Left ventricle myocardium inferior (tissue), 1 donor: ENCODE measurements at regions not wholly inside any gene's neighbourhood (a gene's known extent, or its start where the extent isn't known, plus 50 kb on each side); places are given as distances from the start of the nearest gene placed in this dataset.
"Not testable (repeated sequence)": the region's sequence is repeated elsewhere in the genome, so short reads cannot be mapped to it uniquely, and the experiment has no call there.

Experiments
- DNase-seq: peaks from one replicate; pipeline ENCODE4 v3.0.0-alpha.2; 2020
- H3K27ac ChIP-seq: fragments of 200-600 bp; replicated peaks from 2 replicates; pipeline ENCODE4 v1.8.0; 2021
- H3K27me3 ChIP-seq: fragments of 200-600 bp; 2 replicates; pipeline ENCODE4 v1.8.0; 2021; ENCODE audit warnings: low read depth
- H3K36me3 ChIP-seq: fragments of 200-600 bp; 2 replicates; pipeline ENCODE4 v1.8.0; 2021
- H3K4me1 ChIP-seq: fragments of 200-600 bp; 2 replicates; pipeline ENCODE4 v1.8.0; 2021
- H3K4me3 ChIP-seq: fragments of 200-600 bp; 2 replicates; pipeline ENCODE4 v1.8.0; 2021; ENCODE audit warnings: mild to moderate bottlenecking, moderate library complexity
- H3K9me3 ChIP-seq: fragments of 200-600 bp; replicated peaks from 2 replicates; pipeline ENCODE4 v1.8.0; 2021
- intact Hi-C: fragments of 100-400 bp; cut with micrococcal nuclease; formaldehyde crosslinking; loops from one replicate; pipeline ENCODE4 v1.11.0; 2022
- TF ChIP-seq, protein P1 (sequence below): fragments of 200-600 bp; IDR thresholded peaks from 2 replicates; pipeline ENCODE4 v1.8.0; 2021; ENCODE audit warnings: antibody characterized with exemption, mild to moderate bottlenecking, borderline replicate concordance
- donor health status: DM: no; HTN: yes; CAD: no; lungs with severe emphysema.

DNA sequence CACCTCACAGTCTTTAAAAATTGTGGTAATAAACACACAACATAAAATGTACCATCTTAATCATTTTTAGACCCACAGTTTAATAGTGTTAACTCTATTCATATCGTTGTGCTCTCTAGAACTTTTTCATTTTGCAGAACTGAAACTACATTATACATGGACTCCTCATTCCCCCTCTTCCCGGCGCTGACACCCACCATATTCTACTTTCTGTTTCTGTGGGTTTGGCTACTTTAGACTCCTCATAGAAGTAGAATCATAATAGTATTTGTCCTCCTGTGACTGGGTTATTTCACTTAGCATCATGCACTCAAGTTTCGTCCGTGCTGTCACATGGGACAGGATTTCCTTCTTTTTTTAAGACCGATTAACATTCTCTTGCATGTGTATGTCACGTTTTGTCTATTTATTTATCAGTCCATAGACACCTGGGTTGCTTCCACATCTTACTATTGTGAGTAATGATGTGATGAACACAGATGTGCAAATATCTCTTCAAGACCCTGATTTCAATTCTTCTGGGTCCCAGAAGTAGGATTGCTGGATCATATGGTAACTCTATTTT is 62.9 kb upstream of the TMPRSS2 start:
- Histone ChIP-seq H3K9me3 (peaks cover 30% of the 10 kb centered on the region), H3K27ac (no peak overlapping the region), H3K36me3 (no peaks in the 10 kb centered on the region), H3K4me1 (no peaks in the 10 kb centered on the region), H3K4me3 (no peak overlapping the region), H3K27me3 (peaks cover 56% of the 10 kb centered on the region)
- TF ChIP-seq, protein P1, sequence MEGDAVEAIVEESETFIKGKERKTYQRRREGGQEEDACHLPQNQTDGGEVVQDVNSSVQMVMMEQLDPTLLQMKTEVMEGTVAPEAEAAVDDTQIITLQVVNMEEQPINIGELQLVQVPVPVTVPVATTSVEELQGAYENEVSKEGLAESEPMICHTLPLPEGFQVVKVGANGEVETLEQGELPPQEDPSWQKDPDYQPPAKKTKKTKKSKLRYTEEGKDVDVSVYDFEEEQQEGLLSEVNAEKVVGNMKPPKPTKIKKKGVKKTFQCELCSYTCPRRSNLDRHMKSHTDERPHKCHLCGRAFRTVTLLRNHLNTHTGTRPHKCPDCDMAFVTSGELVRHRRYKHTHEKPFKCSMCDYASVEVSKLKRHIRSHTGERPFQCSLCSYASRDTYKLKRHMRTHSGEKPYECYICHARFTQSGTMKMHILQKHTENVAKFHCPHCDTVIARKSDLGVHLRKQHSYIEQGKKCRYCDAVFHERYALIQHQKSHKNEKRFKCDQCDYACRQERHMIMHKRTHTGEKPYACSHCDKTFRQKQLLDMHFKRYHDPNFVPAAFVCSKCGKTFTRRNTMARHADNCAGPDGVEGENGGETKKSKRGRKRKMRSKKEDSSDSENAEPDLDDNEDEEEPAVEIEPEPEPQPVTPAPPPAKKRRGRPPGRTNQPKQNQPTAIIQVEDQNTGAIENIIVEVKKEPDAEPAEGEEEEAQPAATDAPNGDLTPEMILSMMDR, result no peak
- intact Hi-C loops, result no loop called here
- no peak for DNase-seq

DNA sequence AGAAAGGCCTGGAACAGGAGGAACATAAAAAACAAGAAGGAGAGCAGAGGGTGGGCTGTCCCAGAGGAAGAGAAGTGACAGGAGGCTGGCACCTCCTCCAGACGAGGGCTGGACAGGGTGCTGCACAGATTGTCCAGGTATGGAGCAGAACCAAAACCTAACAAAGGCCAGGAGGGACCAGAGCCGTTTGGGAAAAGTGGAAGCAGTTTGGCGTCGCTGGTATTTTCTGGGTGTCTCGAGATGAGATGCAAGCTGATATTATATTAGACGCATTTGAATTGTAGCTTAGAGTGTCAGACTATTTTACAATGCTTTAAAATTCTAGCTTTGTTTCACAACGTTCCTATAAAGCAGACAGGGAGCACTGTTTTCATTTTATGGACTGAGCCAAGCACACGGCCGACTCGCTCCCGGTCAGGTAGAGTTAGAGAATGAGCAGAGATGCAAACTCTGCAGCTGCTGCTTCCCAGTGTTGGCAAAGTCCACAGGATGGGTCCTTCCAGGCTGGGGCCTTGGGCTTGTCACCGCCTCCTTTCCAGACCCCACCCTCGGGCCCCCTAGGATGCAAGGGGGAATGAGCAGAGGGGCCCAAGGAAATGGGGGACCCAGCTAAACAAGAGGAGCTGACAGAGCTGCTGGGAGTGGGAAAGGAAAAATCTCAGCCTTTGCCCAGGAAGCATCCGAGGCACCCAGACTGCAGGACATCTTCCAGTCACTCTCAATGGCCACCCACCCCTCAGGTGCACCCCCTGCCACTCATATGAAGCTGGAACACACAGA is 60.8 kb upstream of the TMPRSS2 start:
- intact Hi-C loops, result no loop called here
- DNase-seq, result no peak
- H3K27me3 ChIP-seq, result peaks cover 49% of the 10 kb centered on the region
- no peak overlapping the region for H3K27ac ChIP-seq
- TF ChIP-seq, protein P1, result no peak
- H3K36me3 ChIP-seq, result no peaks in the 10 kb centered on the region
- H3K4me3 ChIP-seq, result no peak overlapping the region
- no peaks in the 10 kb centered on the region for H3K4me1 ChIP-seq
- peaks cover 18% of the 10 kb centered on the region for H3K9me3 ChIP-seq

DNA sequence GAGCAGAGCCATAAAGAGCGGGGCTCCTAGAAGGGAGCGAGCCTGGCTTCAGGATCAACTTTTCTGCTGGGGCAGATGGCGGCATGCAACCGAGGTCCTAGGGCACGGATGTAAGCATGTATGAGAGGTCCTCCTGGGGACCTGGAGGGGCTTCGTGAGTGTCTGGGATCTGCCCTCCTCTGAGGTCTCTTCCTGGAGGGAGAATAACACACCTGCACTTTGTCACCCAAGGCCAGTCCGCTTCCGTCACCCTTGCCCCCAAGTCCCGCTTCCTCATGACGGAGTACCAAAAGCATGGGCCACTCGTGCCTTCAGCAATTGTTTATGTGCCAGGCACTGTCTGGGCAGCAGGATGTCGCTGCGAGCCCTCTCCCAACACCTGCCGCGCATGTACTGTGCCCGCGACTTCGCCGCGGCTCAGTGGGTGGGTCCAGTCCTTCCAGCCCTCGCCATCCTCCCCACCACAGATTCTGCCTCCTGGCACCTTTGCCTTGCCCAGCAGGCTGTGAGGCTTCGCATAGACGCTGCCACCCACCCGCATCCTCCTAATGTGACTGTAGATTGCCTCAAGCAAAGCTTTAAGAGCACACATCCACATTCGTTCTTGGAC is 60.0 kb upstream of the TMPRSS2 start:
- Histone ChIP-seq H3K4me1 (no peaks in the 10 kb centered on the region), H3K9me3 (peaks cover 18% of the 10 kb centered on the region), H3K4me3 (no peak overlapping the region), H3K27ac (no peak overlapping the region), H3K36me3 (no peaks in the 10 kb centered on the region), H3K27me3 (peaks cover 56% of the 10 kb centered on the region)
- no peak for DNase-seq
- TF ChIP-seq, protein P1, result no peak
- intact Hi-C loops, result no loop called here

DNA sequence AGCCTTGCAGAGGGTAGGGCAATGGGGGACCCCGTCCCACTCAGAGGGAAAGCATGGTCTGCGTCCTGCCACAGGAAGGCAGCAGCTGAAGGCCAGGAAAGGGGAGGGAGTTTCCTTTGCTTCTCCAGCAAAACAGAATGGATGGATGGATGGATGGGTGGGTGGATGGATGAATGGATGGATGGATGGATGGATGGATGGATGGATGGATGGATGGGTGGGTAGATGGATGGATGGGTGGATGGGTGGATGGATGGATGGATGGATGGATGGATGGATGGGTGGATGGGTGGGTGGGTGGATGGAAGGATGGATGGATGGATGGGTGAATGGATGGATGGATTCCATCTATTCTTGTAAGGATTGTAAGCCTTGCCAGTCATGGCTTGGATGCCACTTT is 59.3 kb upstream of the TMPRSS2 start:
- H3K36me3 ChIP-seq, H3K4me3 ChIP-seq, H3K27ac ChIP-seq, H3K4me1 ChIP-seq, intact Hi-C loops, DNase-seq: not testable (repeated sequence)
- H3K9me3 ChIP-seq, result peaks cover 14% of the 10 kb centered on the region
- H3K27me3 ChIP-seq, result peaks cover 59% of the 10 kb centered on the region

DNA sequence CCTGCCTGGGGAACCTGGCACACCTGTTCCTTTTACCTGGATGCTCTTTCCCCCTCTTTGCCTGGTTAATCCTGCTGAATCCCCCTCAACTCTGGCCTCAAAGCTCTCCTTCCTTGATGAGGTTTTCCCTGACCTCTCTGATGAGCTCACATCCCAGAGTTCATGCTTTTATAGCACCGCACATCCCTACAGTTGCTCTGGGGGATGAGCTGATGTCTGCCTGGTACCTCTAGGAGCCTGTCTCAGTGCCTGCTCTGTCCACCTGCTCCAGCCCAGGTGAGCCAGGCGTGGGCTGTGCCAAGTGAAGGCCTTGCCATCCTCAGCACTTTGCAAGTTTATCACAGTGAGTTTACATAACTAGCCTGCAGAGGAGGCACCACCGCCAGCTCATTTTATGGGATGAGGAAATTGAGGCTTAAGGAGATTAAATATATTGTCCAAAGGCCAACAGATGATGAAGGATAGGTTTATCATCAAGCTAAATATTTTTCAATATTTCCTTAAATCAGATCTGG is 58.6 kb upstream of the TMPRSS2 start:
- TF ChIP-seq, protein P1, result no peak
- H3K4me3 ChIP-seq, result no peak overlapping the region
- H3K36me3 ChIP-seq, result no peaks in the 10 kb centered on the region
- DNase-seq, result no peak
- no peak overlapping the region for H3K27ac ChIP-seq
- peaks cover 58% of the 10 kb centered on the region for H3K27me3 ChIP-seq
- no peaks in the 10 kb centered on the region for H3K4me1 ChIP-seq
- intact Hi-C loops, result no loop called here
- peaks cover 7% of the 10 kb centered on the region for H3K9me3 ChIP-seq

DNA sequence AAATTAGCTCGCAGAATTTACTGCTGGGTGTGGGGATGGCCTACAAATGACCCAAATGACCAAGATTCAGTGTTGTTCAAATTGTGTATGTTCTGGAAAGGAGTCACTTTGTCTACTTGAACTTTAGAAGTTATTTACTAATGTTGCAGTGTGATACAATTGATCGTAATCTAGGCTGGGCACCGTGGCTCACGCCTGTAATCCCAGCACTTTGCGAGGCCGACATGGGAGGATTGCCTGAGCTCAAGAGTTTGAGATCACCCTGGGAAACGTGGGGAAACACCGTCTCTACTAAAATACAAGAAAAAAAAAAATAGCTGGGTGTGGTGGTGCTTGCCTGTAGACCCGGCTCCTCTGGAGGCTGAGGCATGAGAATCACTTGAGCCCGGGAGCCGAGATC is 57.6 kb upstream of the TMPRSS2 start:
- DNase-seq, result no peak
- H3K9me3 ChIP-seq, result no peaks in the 10 kb centered on the region
- H3K4me1 ChIP-seq, result no peaks in the 10 kb centered on the region
- TF ChIP-seq, protein P1, result no peak
- H3K27ac ChIP-seq, result no peak overlapping the region
- H3K4me3 ChIP-seq, result no peak overlapping the region
- peaks cover 63% of the 10 kb centered on the region for H3K27me3 ChIP-seq
- no peaks in the 10 kb centered on the region for H3K36me3 ChIP-seq
- intact Hi-C loops, result no loop called here
